ENCODE measurements at regions not wholly inside any gene's neighbourhood (a gene's known extent, or its start where the extent isn't known, plus 50 kb on each side); places are given as distances from the start of the nearest gene placed in this dataset.

DNA sequence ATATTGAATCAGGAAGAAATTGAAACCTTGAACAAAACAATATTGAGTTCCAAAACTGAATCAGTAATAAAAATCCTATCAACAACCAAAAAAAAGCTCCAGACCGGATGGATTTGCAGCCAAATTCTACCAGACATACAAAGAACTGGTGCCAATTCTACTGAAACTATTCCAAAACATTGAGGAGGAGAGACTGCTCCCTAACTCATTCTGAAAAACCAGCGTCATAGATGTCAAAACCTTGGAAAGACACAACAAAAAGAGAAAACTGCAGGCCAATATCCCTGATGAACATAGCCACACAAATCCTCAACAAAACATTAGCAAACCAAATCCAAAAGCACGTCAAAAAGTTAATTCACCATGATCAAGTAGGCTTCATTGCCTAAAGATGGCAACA, 353.8 kb downstream of the TMEM135 start:
- DNase-seq (ENCODE audit: low spot score in 2 of 2, unreplicated experiment in 2 of 2) = no peak
- no peak overlapping the region for H3K4me3 Mint-ChIP-seq
- no peaks in the 10 kb centered on the region for H3K27me3 Mint-ChIP-seq (ENCODE audit: low read depth)
- TF ChIP-seq, protein P1, sequence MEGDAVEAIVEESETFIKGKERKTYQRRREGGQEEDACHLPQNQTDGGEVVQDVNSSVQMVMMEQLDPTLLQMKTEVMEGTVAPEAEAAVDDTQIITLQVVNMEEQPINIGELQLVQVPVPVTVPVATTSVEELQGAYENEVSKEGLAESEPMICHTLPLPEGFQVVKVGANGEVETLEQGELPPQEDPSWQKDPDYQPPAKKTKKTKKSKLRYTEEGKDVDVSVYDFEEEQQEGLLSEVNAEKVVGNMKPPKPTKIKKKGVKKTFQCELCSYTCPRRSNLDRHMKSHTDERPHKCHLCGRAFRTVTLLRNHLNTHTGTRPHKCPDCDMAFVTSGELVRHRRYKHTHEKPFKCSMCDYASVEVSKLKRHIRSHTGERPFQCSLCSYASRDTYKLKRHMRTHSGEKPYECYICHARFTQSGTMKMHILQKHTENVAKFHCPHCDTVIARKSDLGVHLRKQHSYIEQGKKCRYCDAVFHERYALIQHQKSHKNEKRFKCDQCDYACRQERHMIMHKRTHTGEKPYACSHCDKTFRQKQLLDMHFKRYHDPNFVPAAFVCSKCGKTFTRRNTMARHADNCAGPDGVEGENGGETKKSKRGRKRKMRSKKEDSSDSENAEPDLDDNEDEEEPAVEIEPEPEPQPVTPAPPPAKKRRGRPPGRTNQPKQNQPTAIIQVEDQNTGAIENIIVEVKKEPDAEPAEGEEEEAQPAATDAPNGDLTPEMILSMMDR (IDR thresholded peaks at IDR 0.05; ENCODE audit: unreplicated experiment) = no peak
- peaks cover 2% of the 10 kb centered on the region for H3K36me3 Mint-ChIP-seq
- peaks cover 54% of the 10 kb centered on the region for H3K9me3 Mint-ChIP-seq
- no peak overlapping the region for H3K27ac Mint-ChIP-seq
- H3K4me1 Mint-ChIP-seq = no peaks in the 10 kb centered on the region

DNA sequence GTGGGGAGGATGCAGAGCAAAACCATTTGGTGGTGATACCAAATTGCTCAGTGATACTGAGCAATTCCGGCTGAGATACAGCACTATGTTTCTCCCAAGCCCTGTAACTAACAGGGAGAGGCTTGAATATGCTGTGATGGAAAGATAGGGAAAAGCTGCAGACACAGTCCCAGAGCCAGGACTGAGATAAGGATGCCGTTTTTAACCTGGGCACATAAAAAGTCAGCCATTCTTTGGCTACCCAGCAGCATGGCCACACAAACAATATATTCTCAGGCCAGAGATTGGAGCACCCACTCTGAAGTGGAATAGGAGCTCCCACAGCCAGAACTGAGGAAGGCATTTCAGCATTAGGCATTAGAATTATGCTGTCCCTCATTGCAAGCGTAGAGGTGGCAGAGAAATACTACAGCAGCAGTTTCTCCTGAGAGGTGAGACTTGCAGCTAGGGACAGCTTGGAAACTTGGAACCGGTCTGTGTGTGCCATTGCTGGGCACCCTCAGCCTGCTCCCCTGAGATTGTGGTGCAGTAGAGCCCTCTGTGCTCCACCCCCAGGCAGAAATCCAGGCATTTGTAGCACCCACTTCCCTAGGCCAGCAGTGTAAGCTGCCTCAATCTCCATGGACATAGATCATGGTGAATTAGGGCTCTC, 346.5 kb downstream of the TMEM135 start:
- no peak for DNase-seq (ENCODE audit: low spot score in 2 of 2, unreplicated experiment in 2 of 2)
- Mint-ChIP-seq H3K27ac (no peak overlapping the region), H3K9me3 (peaks cover 26% of the 10 kb centered on the region), H3K4me3 (no peak overlapping the region), H3K27me3 (ENCODE audit: low read depth) (no peaks in the 10 kb centered on the region), H3K36me3 (peaks cover 7% of the 10 kb centered on the region), H3K4me1 (no peaks in the 10 kb centered on the region)
- TF ChIP-seq, protein P1 (IDR thresholded peaks at IDR 0.05; ENCODE audit: unreplicated experiment) = no peak

GRCh38 chr11:87374038-87374807, 336.5 kb downstream of the TMEM135 start:
- DNase-seq (ENCODE audit: low spot score in 2 of 2, unreplicated experiment in 2 of 2) = no peak
- Mint-ChIP-seq H3K27ac (peak overlapping the region; percentile 11), H3K27me3 (ENCODE audit: low read depth) (peaks cover 3% of the 10 kb centered on the region), H3K9me3 (peaks cover 12% of the 10 kb centered on the region), H3K4me1 (peaks cover 42% of the 10 kb centered on the region), H3K4me3 (no peak overlapping the region), H3K36me3 (peaks cover 5% of the 10 kb centered on the region)
- TF ChIP-seq, protein P1 (IDR thresholded peaks at IDR 0.05; ENCODE audit: unreplicated experiment) = no peak

Measured in mesothelial cell of epicardium (in vitro differentiated cells).